ENCODE measurements at regions not wholly inside any gene's neighbourhood (a gene's known extent, or its start where the extent isn't known, plus 50 kb on each side); places are given as distances from the start of the nearest gene placed in this dataset.

- TF ChIP-seq CTCF (IDR thresholded peaks at IDR 0.05; ENCODE audit: insufficient read depth in 1 of 2, low read depth in 1 of 2, low read length in 1 of 2, severe bottlenecking in 1 of 2, unreplicated experiment in 1 of 2), result no peak
- Histone ChIP-seq H3K36me3 (ENCODE audit: control insufficient read depth, insufficient read depth, low read length) (no peaks in the 10 kb centered on the region), H3K9me3 (no peaks in the 10 kb centered on the region), H3K4me1 (no peaks in the 10 kb centered on the region), H3K27me3 (replicated peaks; ENCODE audit: control insufficient read depth, insufficient read depth, low read length) (no peaks in the 10 kb centered on the region), H3K4me3 (ENCODE audit: low read depth, low read length) (no peak overlapping the region)
- Mint-ChIP-seq H3K36me3 (ENCODE audit: insufficient read depth, unreplicated experiment) (no peaks in the 10 kb centered on the region), H3K4me3 (ENCODE audit: unreplicated experiment) (no peak overlapping the region), H3K9me3 (ENCODE audit: unreplicated experiment) (no peaks in the 10 kb centered on the region), H3K4me1 (ENCODE audit: low read depth, unreplicated experiment) (no peaks in the 10 kb centered on the region), H3K27ac (ENCODE audit: unreplicated experiment) (no peak overlapping the region), H3K27me3 (ENCODE audit: insufficient read depth, unreplicated experiment) (no peaks in the 10 kb centered on the region)
- DNase-seq, result no peak
- BruUV-seq (replicated peaks), result no TSS peak
- intact Hi-C loops (cut with micrococcal nuclease; ENCODE audit: unreplicated experiment), result no loop called here
- ChIA-PET POLR2A (no interaction called here), CTCF (no interaction called here)
Measured at GRCh38 chr5:98490348-98490747, 283.1 kb upstream of the RGMB start.

- H3K4me3 Mint-ChIP-seq (ENCODE audit: unreplicated experiment), result no peak overlapping the region
- H3K27me3 Mint-ChIP-seq (ENCODE audit: insufficient read depth, unreplicated experiment), result no peaks in the 10 kb centered on the region
- CTCF ChIA-PET, result no interaction called here
- POLR2A ChIA-PET, result no interaction called here
- intact Hi-C loops (cut with micrococcal nuclease; ENCODE audit: unreplicated experiment), result no loop called here
- H3K9me3 Mint-ChIP-seq (ENCODE audit: unreplicated experiment), result no peaks in the 10 kb centered on the region
- no peaks in the 10 kb centered on the region for H3K4me1 Mint-ChIP-seq (ENCODE audit: low read depth, unreplicated experiment)
- Histone ChIP-seq H3K9me3 (no peaks in the 10 kb centered on the region), H3K27me3 (replicated peaks; ENCODE audit: control insufficient read depth, insufficient read depth, low read length) (no peaks in the 10 kb centered on the region), H3K4me1 (no peaks in the 10 kb centered on the region), H3K36me3 (ENCODE audit: control insufficient read depth, insufficient read depth, low read length) (no peaks in the 10 kb centered on the region), H3K4me3 (ENCODE audit: low read depth, low read length) (no peak overlapping the region)
- H3K36me3 Mint-ChIP-seq (ENCODE audit: insufficient read depth, unreplicated experiment), result no peaks in the 10 kb centered on the region
- TF ChIP-seq CTCF (IDR thresholded peaks at IDR 0.05; ENCODE audit: insufficient read depth in 1 of 2, low read depth in 1 of 2, low read length in 1 of 2, severe bottlenecking in 1 of 2, unreplicated experiment in 1 of 2), result no peak
- no peak for DNase-seq
- BruUV-seq (replicated peaks), result no TSS peak
- no peak overlapping the region for H3K27ac Mint-ChIP-seq (ENCODE audit: unreplicated experiment)
Measured at GRCh38 chr5:98492258-98492657, 281.2 kb upstream of the RGMB start.

- DNase-seq, result no peak
- no peak overlapping the region for H3K4me3 Mint-ChIP-seq (ENCODE audit: unreplicated experiment)
- H3K27me3 Mint-ChIP-seq (ENCODE audit: insufficient read depth, unreplicated experiment), result no peaks in the 10 kb centered on the region
- intact Hi-C loops (cut with micrococcal nuclease; ENCODE audit: unreplicated experiment), result no loop called here
- H3K36me3 Mint-ChIP-seq (ENCODE audit: insufficient read depth, unreplicated experiment), result no peaks in the 10 kb centered on the region
- no peaks in the 10 kb centered on the region for H3K36me3 ChIP-seq (ENCODE audit: control insufficient read depth, insufficient read depth, low read length)
- ChIA-PET CTCF (no interaction called here), POLR2A (no interaction called here)
- no peaks in the 10 kb centered on the region for H3K4me1 ChIP-seq
- H3K27ac Mint-ChIP-seq (ENCODE audit: unreplicated experiment), result no peak overlapping the region
- TF ChIP-seq CTCF (IDR thresholded peaks at IDR 0.05; ENCODE audit: insufficient read depth in 1 of 2, low read depth in 1 of 2, low read length in 1 of 2, severe bottlenecking in 1 of 2, unreplicated experiment in 1 of 2), result no peak
- H3K27me3 ChIP-seq (replicated peaks; ENCODE audit: control insufficient read depth, insufficient read depth, low read length), result no peaks in the 10 kb centered on the region
- no peaks in the 10 kb centered on the region for H3K9me3 ChIP-seq
- no peak overlapping the region for H3K4me3 ChIP-seq (ENCODE audit: low read depth, low read length)
- peaks cover 8% of the 10 kb centered on the region for H3K4me1 Mint-ChIP-seq (ENCODE audit: low read depth, unreplicated experiment)
- H3K9me3 Mint-ChIP-seq (ENCODE audit: unreplicated experiment), result no peaks in the 10 kb centered on the region
- no TSS peak for BruUV-seq (replicated peaks)
Measured at GRCh38 chr5:98497418-98497817, 276.0 kb upstream of the RGMB start.
